Thoracic aorta (tissue), 2 donors: ENCODE measurements at regions not wholly inside any gene's neighbourhood (a gene's known extent, or its start where the extent isn't known, plus 50 kb on each side); places are given as distances from the start of the nearest gene placed in this dataset.
"Not testable (repeated sequence)": the region's sequence is repeated elsewhere in the genome, so short reads cannot be mapped to it uniquely, and the experiment has no call there.

ENCODE experiments used
- ATAC-seq: fragments of 150-250 bp; one replicate; pipeline ENCODE4 v1.8.0; 2017; ENCODE audit warnings: low read depth; ENCODE audit not compliant: insufficient number of reproducible peaks, low FRiP score
- DNase-seq: peaks from one replicate; pipeline ENCODE4 v3.0.0-alpha.2; 2020; ENCODE audit warnings: low spot score
- H3K27ac ChIP-seq, 2 donors: fragments of 200-600 bp; sonication (generic); 1 replicate in 1 of 2; 2 replicates in 1 of 2; pipeline ENCODE4 v1.5.1; 2016; ENCODE audit warnings: mild to moderate bottlenecking in 2 of 2, moderate library complexity in 2 of 2
- H3K27me3 ChIP-seq: fragments of 200-600 bp; sonication (generic); replicated peaks from 2 replicates; pipeline ENCODE4 v1.6.0; 2016; ENCODE audit warnings: mild to moderate bottlenecking; ENCODE audit not compliant: insufficient read depth
- H3K36me3 ChIP-seq: fragments of 200-600 bp; sonication (generic); one replicate; pipeline ENCODE4 v1.5.1; 2016
- H3K4me1 ChIP-seq, 2 donors: fragments of 200-600 bp; sonication (generic); 1 replicate in 1 of 2; 2 replicates in 1 of 2; pipeline versions ENCODE4 v1.5.1 to v1.6.0; 2016; ENCODE audit warnings: low read depth in 2 of 2, mild to moderate bottlenecking in 1 of 2; ENCODE audit not compliant: control insufficient read depth in 1 of 2
- H3K4me3 ChIP-seq: fragments of 200-600 bp; sonication (generic); 2 replicates; pipeline ENCODE4 v1.5.1; 2016; ENCODE audit warnings: mild to moderate bottlenecking
- H3K9me3 ChIP-seq: fragments of 200-600 bp; sonication (generic); 2 replicates; pipeline ENCODE4 v1.5.1; 2016
- TF ChIP-seq, protein P1 (sequence below): fragments of 200-600 bp; sonication (generic); IDR thresholded peaks from one replicate; pipeline ENCODE4 v1.5.1; 2019; ENCODE audit warnings: antibody characterized with exemption

DNA sequence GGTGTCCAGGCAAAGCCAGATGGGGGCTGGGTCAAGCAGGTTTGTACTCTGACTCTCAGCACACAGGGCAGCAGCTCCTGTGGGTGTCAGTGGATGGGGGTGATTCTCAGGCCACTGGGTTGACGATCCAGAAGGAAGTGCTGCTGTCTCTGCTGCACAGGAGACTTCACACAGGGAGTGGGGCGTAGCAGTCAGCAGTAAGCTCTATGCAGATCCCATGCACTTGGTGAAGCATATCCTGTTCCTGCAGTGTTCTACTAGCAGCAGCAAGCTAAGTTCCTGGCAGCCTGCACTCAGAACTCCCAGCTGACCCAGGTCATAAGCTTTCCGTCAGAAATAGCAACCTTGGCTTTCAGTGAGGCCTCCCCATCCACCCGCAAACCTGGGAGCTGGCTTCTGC lies 117.6 kb upstream of the NDST3 start:
- H3K36me3 ChIP-seq: no peaks in the 10 kb centered on the region
- DNase-seq (no peak), ATAC-seq (no peak)
- no peak overlapping the region for H3K4me3 ChIP-seq
- TF ChIP-seq, protein P1, sequence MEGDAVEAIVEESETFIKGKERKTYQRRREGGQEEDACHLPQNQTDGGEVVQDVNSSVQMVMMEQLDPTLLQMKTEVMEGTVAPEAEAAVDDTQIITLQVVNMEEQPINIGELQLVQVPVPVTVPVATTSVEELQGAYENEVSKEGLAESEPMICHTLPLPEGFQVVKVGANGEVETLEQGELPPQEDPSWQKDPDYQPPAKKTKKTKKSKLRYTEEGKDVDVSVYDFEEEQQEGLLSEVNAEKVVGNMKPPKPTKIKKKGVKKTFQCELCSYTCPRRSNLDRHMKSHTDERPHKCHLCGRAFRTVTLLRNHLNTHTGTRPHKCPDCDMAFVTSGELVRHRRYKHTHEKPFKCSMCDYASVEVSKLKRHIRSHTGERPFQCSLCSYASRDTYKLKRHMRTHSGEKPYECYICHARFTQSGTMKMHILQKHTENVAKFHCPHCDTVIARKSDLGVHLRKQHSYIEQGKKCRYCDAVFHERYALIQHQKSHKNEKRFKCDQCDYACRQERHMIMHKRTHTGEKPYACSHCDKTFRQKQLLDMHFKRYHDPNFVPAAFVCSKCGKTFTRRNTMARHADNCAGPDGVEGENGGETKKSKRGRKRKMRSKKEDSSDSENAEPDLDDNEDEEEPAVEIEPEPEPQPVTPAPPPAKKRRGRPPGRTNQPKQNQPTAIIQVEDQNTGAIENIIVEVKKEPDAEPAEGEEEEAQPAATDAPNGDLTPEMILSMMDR: no peak
- no peak overlapping the region for H3K27ac ChIP-seq
- no peaks in the 10 kb centered on the region for H3K9me3 ChIP-seq
- no peaks in the 10 kb centered on the region for H3K4me1 ChIP-seq
- no peaks in the 10 kb centered on the region for H3K27me3 ChIP-seq

- H3K27me3 ChIP-seq, H3K36me3 ChIP-seq, H3K9me3 ChIP-seq, H3K4me1 ChIP-seq, H3K27ac ChIP-seq, DNase-seq, H3K4me3 ChIP-seq, ATAC-seq: not testable (repeated sequence)
These were observed 112.0 kb upstream of the NDST3 start for GRCh38 chr4:117922311-117922710.

DNA sequence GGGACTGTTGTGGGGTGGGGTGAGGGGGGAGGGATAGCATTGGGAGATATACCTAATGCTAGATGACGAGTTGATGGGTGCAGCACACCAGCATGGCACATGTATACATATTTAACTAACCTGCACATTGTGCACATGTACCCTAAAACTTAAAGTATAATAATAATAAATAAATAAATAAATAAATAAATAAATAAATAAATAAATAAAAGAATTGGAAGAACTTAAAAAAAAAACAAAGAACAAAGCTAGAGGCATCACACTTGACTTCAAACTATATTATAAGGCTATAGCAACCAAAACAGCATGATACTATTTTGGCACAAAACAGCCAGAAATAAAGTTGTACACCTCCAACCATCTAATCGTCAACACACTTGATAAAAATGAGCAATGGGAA lies 106.5 kb upstream of the NDST3 start:
- DNase-seq, ATAC-seq: not testable (repeated sequence)

DNA sequence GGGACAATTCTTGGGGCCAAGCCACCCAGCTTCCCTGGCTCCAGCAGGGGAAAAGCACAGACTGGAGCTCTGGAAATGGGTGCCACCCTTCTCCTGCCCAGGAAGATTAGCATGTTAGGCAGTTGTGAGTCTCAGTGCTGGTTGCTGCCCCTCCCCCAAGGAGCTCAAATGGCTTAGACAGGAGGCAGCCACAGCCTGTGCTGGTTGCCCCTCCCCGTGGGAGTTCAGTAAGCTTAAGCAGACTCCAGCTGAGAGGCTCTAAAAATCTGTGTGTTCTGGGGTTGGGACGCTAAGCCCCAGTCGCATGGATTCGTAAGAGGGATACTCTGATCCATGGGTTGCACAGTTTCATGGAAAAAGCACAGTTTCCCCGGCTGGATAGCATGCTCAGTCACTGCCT lies 92.7 kb upstream of the NDST3 start:
- no peaks in the 10 kb centered on the region for H3K9me3 ChIP-seq
- no peaks in the 10 kb centered on the region for H3K36me3 ChIP-seq
- H3K4me1 ChIP-seq: no peaks in the 10 kb centered on the region
- no peak for DNase-seq
- TF ChIP-seq, protein P1: no peak
- H3K27ac ChIP-seq: no peak overlapping the region
- no peaks in the 10 kb centered on the region for H3K27me3 ChIP-seq
- no peak overlapping the region for H3K4me3 ChIP-seq
- no peak for ATAC-seq

More for the DNA sequence above, 106.5 kb upstream of the NDST3 start:
- not testable (repeated sequence) for H3K36me3 ChIP-seq, H3K4me1 ChIP-seq, H3K27me3 ChIP-seq, H3K4me3 ChIP-seq, H3K9me3 ChIP-seq, H3K27ac ChIP-seq

GRCh38 chr4:117949621-117950020 lies 84.7 kb upstream of the NDST3 start:
- DNase-seq: no peak
- H3K9me3 ChIP-seq: no peaks in the 10 kb centered on the region
- TF ChIP-seq, protein P1: no peak
- no peak for ATAC-seq
- no peaks in the 10 kb centered on the region for H3K27me3 ChIP-seq
- no peaks in the 10 kb centered on the region for H3K4me1 ChIP-seq
- no peak overlapping the region for H3K27ac ChIP-seq
- H3K4me3 ChIP-seq: no peak overlapping the region
- no peaks in the 10 kb centered on the region for H3K36me3 ChIP-seq

DNA sequence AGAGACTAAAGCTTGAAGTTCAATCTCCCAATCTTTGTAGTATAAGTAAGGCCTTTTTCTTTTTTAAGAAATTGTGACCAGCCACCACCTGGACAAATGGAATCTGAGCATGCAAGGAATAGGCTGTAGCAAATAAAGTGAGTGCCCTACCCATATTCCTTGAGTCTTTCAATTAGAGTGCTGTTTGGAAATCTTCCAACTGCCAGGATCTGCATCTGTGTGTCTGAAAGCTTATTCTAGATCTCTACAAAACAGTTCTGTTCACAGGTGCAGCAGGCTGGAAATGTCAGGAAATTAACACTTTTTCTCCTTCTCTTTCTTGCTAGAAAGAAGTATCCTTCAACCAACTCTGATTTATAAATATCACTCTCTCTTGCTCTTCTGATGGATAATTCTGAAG lies 76.7 kb upstream of the NDST3 start:
- no peaks in the 10 kb centered on the region for H3K4me1 ChIP-seq
- no peaks in the 10 kb centered on the region for H3K36me3 ChIP-seq
- no peaks in the 10 kb centered on the region for H3K9me3 ChIP-seq
- no peaks in the 10 kb centered on the region for H3K27me3 ChIP-seq
- H3K4me3 ChIP-seq: no peak overlapping the region
- ATAC-seq (no peak), DNase-seq (no peak)
- TF ChIP-seq, protein P1: no peak
- no peak overlapping the region for H3K27ac ChIP-seq
